GM08714 (cell line): ENCODE measurements at regions not wholly inside any gene's neighbourhood (a gene's known extent, or its start where the extent isn't known, plus 50 kb on each side); places are given as distances from the start of the nearest gene placed in this dataset.
"Not testable (repeated sequence)": the region's sequence is repeated elsewhere in the genome, so short reads cannot be mapped to it uniquely, and the experiment has no call there.

Source experiments
- H3K4me3 ChIP-seq: fragments of 200-500 bp; sonication (Bioruptor generic); 2 replicates; pipeline ENCODE4 v1.5.1; 2014; ENCODE audit warnings: mild to moderate bottlenecking, low read length, inconsistent platforms
- ZNF274 ChIP-seq: IDR thresholded peaks from 2 replicates; pipeline ENCODE4 v1.6.1; 2012; ENCODE audit warnings: mild to moderate bottlenecking, low read depth, low read length

DNA sequence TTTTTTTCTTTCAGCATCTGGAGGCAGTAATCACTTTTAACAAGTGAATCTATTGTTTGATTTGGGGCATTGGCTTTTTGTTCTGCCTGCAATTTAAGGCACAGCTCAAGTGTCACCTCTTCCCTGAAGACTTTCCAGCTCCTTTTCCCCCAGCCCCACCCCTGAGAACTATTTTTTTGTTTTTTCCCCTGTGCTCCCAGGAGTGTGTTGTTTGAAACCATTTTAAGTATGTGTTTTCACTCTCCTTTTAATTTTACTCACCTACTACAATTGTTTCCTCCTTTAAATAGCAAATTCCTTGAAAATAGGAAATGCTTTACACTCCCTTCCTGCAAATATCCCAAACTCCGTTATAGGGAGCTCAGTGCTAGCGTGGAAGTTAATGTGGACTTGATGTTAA lies 286.7 kb upstream of the PROK2 start:
- no peak overlapping the region for H3K4me3 ChIP-seq
- no peak for TF ChIP-seq ZNF274

DNA sequence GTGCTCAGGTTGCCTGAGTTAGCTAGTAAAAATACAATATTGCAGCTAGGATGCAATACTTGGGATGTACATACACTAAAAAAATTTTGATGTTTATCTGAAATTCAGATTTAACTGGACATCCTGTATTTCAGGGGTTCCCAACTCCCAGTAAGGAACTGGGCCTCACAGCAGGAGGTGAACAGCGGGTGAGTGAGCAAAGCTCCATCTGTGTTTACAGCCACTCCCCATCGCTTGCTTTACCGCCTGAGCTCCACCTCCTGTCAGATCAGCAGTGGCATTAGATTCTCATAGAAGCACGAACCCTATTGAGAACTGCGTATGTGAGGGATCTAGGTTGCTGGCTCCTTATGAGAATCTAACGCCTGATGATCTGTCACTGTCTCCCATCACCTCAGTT lies 285.1 kb upstream of the PROK2 start:
- H3K4me3 ChIP-seq, result no peak overlapping the region
- no peak for TF ChIP-seq ZNF274

GRCh38 chr3:72069543-72069942 lies 284.6 kb upstream of the PROK2 start:
- H3K4me3 ChIP-seq, result no peak overlapping the region
- no peak for TF ChIP-seq ZNF274

DNA sequence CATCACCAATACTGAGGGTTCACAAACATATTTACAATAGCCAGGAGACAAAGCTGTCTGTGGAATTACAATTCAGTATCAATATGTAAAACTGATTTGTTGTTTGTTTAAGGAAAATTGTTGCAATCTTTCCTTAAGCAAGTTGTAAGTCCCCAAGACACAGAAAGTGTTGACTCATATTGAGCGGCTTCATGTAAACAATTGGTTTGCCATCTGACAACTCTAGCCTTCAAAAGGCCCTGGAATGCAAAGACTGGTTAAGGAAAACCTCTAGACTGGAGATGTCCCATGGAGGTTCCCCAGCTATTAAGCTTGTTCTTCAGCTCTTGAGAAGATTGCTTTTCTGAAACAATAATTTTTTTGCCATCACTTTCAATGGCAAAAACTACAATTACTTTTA lies 283.7 kb upstream of the PROK2 start:
- no peak for TF ChIP-seq ZNF274
- H3K4me3 ChIP-seq, result no peak overlapping the region

DNA sequence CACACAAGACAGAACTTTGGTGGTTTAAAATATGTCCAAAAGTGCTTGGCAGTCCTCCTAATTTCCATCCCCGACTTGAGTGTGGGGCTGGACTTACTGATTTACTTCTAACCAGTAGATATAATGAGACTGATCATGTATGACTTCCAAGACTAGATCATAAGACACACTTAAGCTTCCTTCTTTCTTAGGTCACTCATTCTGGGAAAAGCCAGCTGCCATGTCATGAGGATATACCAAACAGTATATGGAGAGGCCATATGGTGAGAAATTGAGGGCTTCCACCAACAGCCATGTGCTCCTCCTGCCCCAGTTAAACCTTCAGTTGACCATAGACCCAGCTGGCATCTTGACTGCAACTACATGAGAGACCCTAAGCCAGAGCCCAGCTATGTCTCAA lies 282.8 kb upstream of the PROK2 start:
- TF ChIP-seq ZNF274, result no peak
- H3K4me3 ChIP-seq, result no peak overlapping the region

- TF ChIP-seq ZNF274, result no peak
- H3K4me3 ChIP-seq, result no peak overlapping the region
Measured at GRCh38 chr3:72065872-72066641, 281.1 kb upstream of the PROK2 start.

DNA sequence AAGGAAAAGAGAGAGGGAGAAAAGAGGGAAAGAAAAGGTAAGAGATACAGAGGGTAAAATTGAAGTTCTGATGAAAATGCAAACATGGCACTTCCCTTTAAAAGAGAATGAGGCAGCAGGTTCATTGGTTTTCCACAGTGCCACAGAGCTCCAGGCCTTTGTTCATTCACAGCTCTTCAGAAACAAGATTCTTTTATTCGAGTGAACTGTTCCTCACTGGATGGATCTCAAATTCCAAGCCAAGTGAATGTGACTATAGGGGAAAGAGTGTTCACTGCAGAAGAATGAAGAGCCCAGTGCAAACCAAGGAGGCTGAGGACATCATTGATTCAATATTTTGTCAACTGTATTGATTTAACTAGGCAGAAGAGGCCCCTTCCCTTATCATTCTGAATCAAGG lies 280.3 kb upstream of the PROK2 start:
- TF ChIP-seq ZNF274, result no peak
- no peak overlapping the region for H3K4me3 ChIP-seq

DNA sequence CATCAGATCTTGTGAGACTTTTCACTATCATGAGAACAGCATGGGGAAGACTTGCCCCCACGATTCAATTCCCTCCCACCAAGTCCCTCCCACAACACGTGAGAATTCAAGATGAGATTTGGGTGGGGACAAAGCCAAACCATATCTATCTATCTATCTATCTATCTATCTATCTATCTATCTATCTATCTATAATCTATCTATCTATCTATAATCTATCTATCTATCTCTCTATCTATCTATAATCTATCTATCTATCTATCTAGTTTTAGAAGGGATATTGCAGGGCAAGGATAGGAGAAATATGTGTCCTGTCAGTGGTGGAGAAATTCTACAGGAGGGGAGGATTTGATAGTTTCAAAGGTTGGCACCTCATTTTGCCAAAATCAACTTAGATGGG lies 279.8 kb upstream of the PROK2 start:
- H3K4me3 ChIP-seq, result not testable (repeated sequence)

DNA sequence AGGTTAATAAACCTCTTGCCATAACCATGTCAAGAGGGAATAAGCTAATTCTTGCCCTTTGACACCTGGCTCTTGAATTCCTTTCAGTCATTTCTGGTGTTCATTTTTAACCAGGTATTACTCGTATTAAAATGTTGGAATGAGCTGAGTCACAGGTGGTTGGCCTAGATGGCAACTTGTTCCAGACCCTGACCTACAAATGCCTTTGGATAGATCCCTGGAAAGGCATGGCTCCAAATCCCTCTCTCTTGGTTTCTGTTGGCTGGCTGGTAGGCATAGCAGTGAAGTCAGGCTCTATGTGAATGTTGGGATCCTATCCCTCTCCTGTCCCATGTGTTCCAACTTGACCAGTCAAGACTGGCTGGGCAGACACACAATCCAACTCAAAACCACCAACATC lies 277.1 kb upstream of the PROK2 start:
- H3K4me3 ChIP-seq, result no peak overlapping the region
- no peak for TF ChIP-seq ZNF274

GRCh38 chr3:72060447-72061034 lies 275.6 kb upstream of the PROK2 start:
- no peak for TF ChIP-seq ZNF274
- H3K4me3 ChIP-seq, result no peak overlapping the region

- TF ChIP-seq ZNF274, result no peak
Measured at GRCh38 chr3:72058493-72059081, 273.6 kb upstream of the PROK2 start.

GRCh38 chr3:72055436-72055835 lies 270.5 kb upstream of the PROK2 start:
- no peak overlapping the region for H3K4me3 ChIP-seq
- no peak for TF ChIP-seq ZNF274

More at GRCh38 chr3:72058493-72059081, 273.6 kb upstream of the PROK2 start:
- H3K4me3 ChIP-seq, result no peak overlapping the region

DNA sequence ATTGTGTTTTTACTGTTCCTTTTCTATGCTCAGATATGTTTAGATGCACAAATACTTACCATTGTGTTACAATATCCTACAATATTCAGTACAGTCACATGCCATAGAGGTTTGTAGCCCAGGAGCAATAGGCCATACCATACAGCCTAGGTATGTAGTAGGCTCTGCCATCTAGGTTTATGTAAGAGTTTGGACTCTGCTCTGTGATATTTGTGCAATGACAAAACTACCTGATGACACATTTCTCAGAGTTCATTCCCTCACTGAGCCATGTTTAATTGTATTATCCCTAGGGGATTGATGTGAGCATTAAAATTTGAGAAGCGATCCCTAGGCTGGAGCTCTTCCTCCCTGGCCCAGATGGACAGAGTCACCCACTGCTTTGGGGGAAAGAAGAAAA lies 270.0 kb upstream of the PROK2 start:
- H3K4me3 ChIP-seq, result no peak overlapping the region
- no peak for TF ChIP-seq ZNF274

- H3K4me3 ChIP-seq, result no peak overlapping the region
- TF ChIP-seq ZNF274, result no peak
Measured at GRCh38 chr3:72052841-72053409, 268.0 kb upstream of the PROK2 start.

- no peak for TF ChIP-seq ZNF274
- H3K4me3 ChIP-seq, result no peak overlapping the region
Measured at GRCh38 chr3:72050771-72051170, 265.8 kb upstream of the PROK2 start.
